ENCODE measurements at regions not wholly inside any gene's neighbourhood (a gene's known extent, or its start where the extent isn't known, plus 50 kb on each side); places are given as distances from the start of the nearest gene placed in this dataset.

GRCh38 chr2:15812187-15812780 is 128.1 kb upstream of the MYCN start:
- no peak for TF ChIP-seq CTCF (IDR thresholded peaks at IDR 0.05; ENCODE audit: low read length, missing control alignments)
- no peak for DNase-seq (ENCODE audit: low read depth)
- H3K4me3 ChIP-seq (replicated peaks; ENCODE audit: low read depth, low read length), result no peak overlapping the region

GRCh38 chr2:15813481-15814266 is 126.7 kb upstream of the MYCN start:
- no peak for TF ChIP-seq CTCF (IDR thresholded peaks at IDR 0.05; ENCODE audit: low read length, missing control alignments)
- no peak for DNase-seq (ENCODE audit: low read depth)
- H3K4me3 ChIP-seq (replicated peaks; ENCODE audit: low read depth, low read length), result no peak overlapping the region

- no peak for DNase-seq (ENCODE audit: low read depth)
- TF ChIP-seq CTCF (IDR thresholded peaks at IDR 0.05; ENCODE audit: low read length, missing control alignments), result no peak
- H3K4me3 ChIP-seq (replicated peaks; ENCODE audit: low read depth, low read length), result no peak overlapping the region
Observed at GRCh38 chr2:15814403-15814802, 125.9 kb upstream of the MYCN start.

- no peak overlapping the region for H3K4me3 ChIP-seq (replicated peaks; ENCODE audit: low read depth, low read length)
- no peak for DNase-seq (ENCODE audit: low read depth)
- TF ChIP-seq CTCF (IDR thresholded peaks at IDR 0.05; ENCODE audit: low read length, missing control alignments), result no peak
Observed at GRCh38 chr2:15814946-15815345, 125.4 kb upstream of the MYCN start.

GRCh38 chr2:15816226-15816625 is 124.1 kb upstream of the MYCN start:
- TF ChIP-seq CTCF (IDR thresholded peaks at IDR 0.05; ENCODE audit: low read length, missing control alignments), result no peak
- no peak for DNase-seq (ENCODE audit: low read depth)
- H3K4me3 ChIP-seq (replicated peaks; ENCODE audit: low read depth, low read length), result no peak overlapping the region

GRCh38 chr2:15816674-15817406 is 123.5 kb upstream of the MYCN start:
- H3K4me3 ChIP-seq (replicated peaks; ENCODE audit: low read depth, low read length), result no peak overlapping the region
- TF ChIP-seq CTCF (IDR thresholded peaks at IDR 0.05; ENCODE audit: low read length, missing control alignments), result no peak
- no peak for DNase-seq (ENCODE audit: low read depth)
